H1 (cell line): ENCODE measurements at regions not wholly inside any gene's neighbourhood (a gene's known extent, or its start where the extent isn't known, plus 50 kb on each side); places are given as distances from the start of the nearest gene placed in this dataset.

Experiments
- CTCF ChIA-PET: fragments of 300-600 bp; sonication (Branson Sonifier 250); formaldehyde crosslinking; loops from one replicate; lab custom pipeline; 2021; ENCODE audit not compliant: partially characterized antibody; lab: Charles Lee
- POLR2A ChIA-PET: fragments of 300-600 bp; sonication (Branson Sonifier 250); formaldehyde crosslinking; loops from one replicate; lab custom pipeline; 2021; ENCODE audit warnings: inconsistent platforms; ENCODE audit not compliant: partially characterized antibody; lab: Charles Lee
- DNase-seq, 2 experiments: peaks; one replicate each; pipeline versions ENCODE4 v3.0.0 to v3.0.0-alpha.2; 2010 to 2022; ENCODE audit warnings: low spot score in 2 of 2, low read depth in 1 of 2, mixed read lengths in 1 of 2
- FAIRE-seq: peaks from 2 replicates; lab custom pipeline; 2011; peaks lifted over from hg19 to GRCh38; lab: Jason Lieb, UNC
- H2AFZ ChIP-seq: 2 replicates; pipeline ENCODE4 v1.8.1; 2012; ENCODE audit warnings: low read length, inconsistent platforms
- H2AK5ac ChIP-seq: 2 replicates; pipeline ENCODE4 v1.6.1; 2013; ENCODE audit warnings: low read depth, low read length
- H2BK120ac ChIP-seq: replicated peaks from 2 replicates; pipeline ENCODE3; 2013; ENCODE audit warnings: low read depth, low read length, inconsistent platforms
- H2BK12ac ChIP-seq: 2 replicates; pipeline ENCODE4 v1.6.1; 2013; ENCODE audit warnings: low read depth, low read length
- H2BK15ac ChIP-seq: 2 replicates; pipeline ENCODE4 v1.6.1; 2013; ENCODE audit warnings: low read length
- H2BK20ac ChIP-seq: 2 replicates; pipeline ENCODE4 v1.6.1; 2013; ENCODE audit warnings: low read length
- H2BK5ac ChIP-seq: 2 replicates; pipeline ENCODE4 v1.6.1; 2013; ENCODE audit warnings: low read depth, low read length
- H3K14ac ChIP-seq: 2 replicates; pipeline ENCODE4 v1.6.1; 2013; ENCODE audit warnings: inconsistent platforms; ENCODE audit not compliant: insufficient read length
- H3K18ac ChIP-seq: 2 replicates; pipeline ENCODE4 v1.6.1; 2013; ENCODE audit warnings: low read length; ENCODE audit errors: extremely low read depth
- H3K23ac ChIP-seq: 2 replicates; pipeline ENCODE4 v1.6.1; 2013; ENCODE audit warnings: inconsistent platforms; ENCODE audit not compliant: insufficient read length
- H3K23me2 ChIP-seq: 2 replicates; pipeline ENCODE4 v1.6.1; 2013; ENCODE audit warnings: low read depth, low read length
- H3K27ac ChIP-seq: 2 replicates; pipeline ENCODE4 v1.6.1; 2011; ENCODE audit warnings: low read depth, low read length, inconsistent platforms
- H3K27me3 ChIP-seq, 4 experiments: replicated peaks in 1 of 4; 1 replicate in 1 of 4; 2 replicates in 3 of 4; pipeline versions ENCODE4 v1.6.1 to v1.8.1; 2011 to 2013; ENCODE audit warnings: low read length in 3 of 4, mild to moderate bottlenecking in 3 of 4, inconsistent platforms in 2 of 4, mixed read lengths in 2 of 4, moderate library complexity in 1 of 4; ENCODE audit not compliant: control insufficient read depth in 3 of 4, insufficient read depth in 3 of 4; ENCODE audit errors: extremely low read depth in 1 of 4
- H3K36me3 ChIP-seq, 4 experiments: 2 replicates each; pipeline versions ENCODE4 v1.6.1 to v1.8.1; 2011 to 2013; ENCODE audit warnings: mild to moderate bottlenecking in 4 of 4, low read length in 3 of 4, moderate library complexity in 2 of 4, control low read depth in 1 of 4, inconsistent platforms in 1 of 4; ENCODE audit not compliant: insufficient read depth in 4 of 4, control insufficient read depth in 2 of 4
- H3K4ac ChIP-seq: replicated peaks from 2 replicates; pipeline ENCODE3; 2013; ENCODE audit warnings: low read length, low read depth, mixed read lengths, inconsistent platforms; ENCODE audit not compliant: insufficient read length
- H3K4me1 ChIP-seq, 4 experiments: replicated peaks in 1 of 4; 1 replicate in 1 of 4; 2 replicates in 3 of 4; pipeline versions ENCODE4 v1.6.1 to v1.8.1; 2011 to 2013; ENCODE audit warnings: low read length in 3 of 4, inconsistent platforms in 2 of 4, mixed read lengths in 1 of 4; ENCODE audit not compliant: insufficient read depth in 4 of 4, control insufficient read depth in 3 of 4
- H3K4me2 ChIP-seq, 2 experiments: 2 replicates each; pipeline versions ENCODE4 v1.6.1 to v1.8.1; 2011 to 2013; ENCODE audit warnings: low read depth in 2 of 2, low read length in 2 of 2, control low read depth in 1 of 2, inconsistent platforms in 1 of 2, mild to moderate bottlenecking in 1 of 2; ENCODE audit not compliant: insufficient read depth in 1 of 2
- H3K4me3 ChIP-seq, 4 experiments: fragments of 200-600, 300-600 bp in 1 of 4; sonication (generic), shearing (Covaris generic), sonication (Bioruptor Twin) in 1 of 4; 2 replicates each; pipeline versions ENCODE4 v1.5.1 to v1.8.1; 2011 to 2016; ENCODE audit warnings: low read length in 4 of 4, low read depth in 3 of 4, control low read depth in 2 of 4, inconsistent platforms in 2 of 4, mild to moderate bottlenecking in 2 of 4, mixed read lengths in 1 of 4, moderate library complexity in 1 of 4; ENCODE audit not compliant: insufficient read depth in 2 of 4; ENCODE audit errors: extremely low read depth in 1 of 4
- H3K56ac ChIP-seq: replicated peaks from 2 replicates; pipeline ENCODE3; 2013; ENCODE audit warnings: low read depth, mild to moderate bottlenecking, mixed read lengths, low read length, inconsistent platforms; ENCODE audit not compliant: insufficient read length
- H3K79me1 ChIP-seq: 2 replicates; pipeline ENCODE4 v1.6.1; 2013; ENCODE audit warnings: low read depth, low read length, control low read depth
- H3K79me2 ChIP-seq, 2 experiments: 2 replicates each; pipeline versions ENCODE4 v1.6.1 to v1.8.1; 2012 to 2013; ENCODE audit warnings: low read length in 2 of 2, mild to moderate bottlenecking in 2 of 2, inconsistent platforms in 1 of 2; ENCODE audit not compliant: insufficient read depth in 2 of 2, control insufficient read depth in 1 of 2
- H3K9ac ChIP-seq, 4 experiments: replicated peaks in 1 of 4; 1 replicate in 1 of 4; 2 replicates in 3 of 4; pipeline versions ENCODE4 v1.6.1 to v1.8.1; 2011 to 2013; ENCODE audit warnings: low read depth in 3 of 4, low read length in 3 of 4, control low read depth in 2 of 4, mild to moderate bottlenecking in 2 of 4, moderate library complexity in 2 of 4, inconsistent platforms in 1 of 4; ENCODE audit errors: extremely low read depth in 1 of 4
- H3K9me3 ChIP-seq, 2 experiments: 2 replicates each; pipeline versions ENCODE4 v1.6.1 to v1.8.1; 2012 to 2013; ENCODE audit warnings: mild to moderate bottlenecking in 2 of 2, moderate library complexity in 2 of 2, control low read depth in 1 of 2, inconsistent platforms in 1 of 2, low read depth in 1 of 2, low read length in 1 of 2, mixed read lengths in 1 of 2; ENCODE audit not compliant: insufficient read depth in 2 of 2
- H4K20me1 ChIP-seq, 2 experiments: replicated peaks in 1 of 2; 2 replicates each; pipeline versions ENCODE3 to v1.8.1; 2011 to 2013; ENCODE audit warnings: inconsistent platforms in 2 of 2, low read length in 2 of 2, mild to moderate bottlenecking in 1 of 2; ENCODE audit not compliant: insufficient read depth in 2 of 2, control insufficient read depth in 1 of 2
- H4K5ac ChIP-seq: 2 replicates; pipeline ENCODE4 v1.6.1; 2013; ENCODE audit warnings: low read length, low read depth, mixed read lengths, inconsistent platforms; ENCODE audit not compliant: insufficient read length
- H4K8ac ChIP-seq: 2 replicates; pipeline ENCODE4 v1.8.0; 2013; ENCODE audit warnings: mild to moderate bottlenecking, moderate library complexity, low read length, inconsistent platforms; ENCODE audit not compliant: insufficient read depth; ENCODE audit errors: extremely low read depth
- H4K91ac ChIP-seq: replicated peaks from 2 replicates; pipeline ENCODE3; 2013; ENCODE audit warnings: low read length, mixed read lengths, inconsistent platforms; ENCODE audit not compliant: insufficient read length
- BCL11A ChIP-seq, 2 experiments: IDR thresholded peaks; one replicate each; pipeline ENCODE4 v1.6.1; 2011; ENCODE audit warnings: low read depth in 2 of 2, low read length in 2 of 2, mild to moderate bottlenecking in 2 of 2
- EGR1 ChIP-seq: IDR thresholded peaks from 2 replicates; pipeline ENCODE4 v1.6.1; 2011; ENCODE audit warnings: low read depth, low read length, borderline replicate concordance
- JUND ChIP-seq: IDR thresholded peaks from 2 replicates; pipeline ENCODE4 v1.6.1; 2011; ENCODE audit warnings: mild to moderate bottlenecking, improper control_type of control experiment, low read length
- NRF1 ChIP-seq: IDR thresholded peaks from 2 replicates; pipeline ENCODE4 v1.6.1; 2011; ENCODE audit warnings: mild to moderate bottlenecking, low read depth, low read length, improper control_type of control experiment
- PHF8 ChIP-seq: fragments of 200-600 bp; sonication (generic); conservative IDR thresholded peaks from 2 replicates; pipeline ENCODE4 v1.7.1; 2012; ENCODE audit warnings: low read depth, mild to moderate bottlenecking, inconsistent platforms, low read length, moderate library complexity
- POLR2A ChIP-seq, 2 experiments: IDR thresholded peaks; 1 replicate in 1 of 2; 2 replicates in 1 of 2; pipeline ENCODE4 v1.6.1; 2011; ENCODE audit warnings: low read depth in 2 of 2, low read length in 2 of 2, mild to moderate bottlenecking in 2 of 2; ENCODE audit errors: control extremely low read depth in 1 of 2
- RBBP5 ChIP-seq: IDR thresholded peaks from 2 replicates; pipeline ENCODE4 v1.7.1; 2012; ENCODE audit warnings: low read depth, mild to moderate bottlenecking, inconsistent platforms, low read length, moderate library complexity, borderline replicate concordance
- SAP30 ChIP-seq: fragments of 300-600 bp; sonication (generic); IDR thresholded peaks from 2 replicates; pipeline ENCODE4 v1.7.1; 2012; ENCODE audit warnings: low read length, moderate library complexity, mild to moderate bottlenecking, inconsistent platforms; ENCODE audit not compliant: insufficient read depth, insufficient replicate concordance
- SP2 ChIP-seq: IDR thresholded peaks from 2 replicates; pipeline ENCODE4 v1.6.1; 2012; ENCODE audit warnings: mild to moderate bottlenecking, low read length, inconsistent platforms
- SRF ChIP-seq: IDR thresholded peaks from 2 replicates; pipeline ENCODE4 v1.6.1; 2011; ENCODE audit warnings: mild to moderate bottlenecking, low read depth, low read length, moderate library complexity
- TBP ChIP-seq: IDR thresholded peaks from 2 replicates; pipeline ENCODE4 v1.6.1; 2011; ENCODE audit warnings: low read depth, low read length, improper control_type of control experiment
- WGBS, 2 experiments: shearing (Covaris generic) in 1 of 2; methylation state at CpG; one replicate each; pipeline versions ENCODE4 v1.1.6 to v1.1.7; 2013 to 2015; ENCODE audit warnings: low lambda C conversion rate in 2 of 2, mixed read lengths in 2 of 2, inconsistent platforms in 1 of 2, low coverage in 1 of 2, missing lambda C conversion rate in 1 of 2; ENCODE audit not compliant: insufficient replicate concordance in 2 of 2, insufficient coverage in 1 of 2, insufficient read length in 1 of 2; ENCODE audit errors: extremely low coverage in 1 of 2, missing lambda C conversion rate in 1 of 2; 5-methylcytosine and 5-hydroxymethylcytosine counted together
- TF ChIP-seq, protein P1 (sequence below): IDR thresholded peaks from 2 replicates; pipeline ENCODE4 v1.6.1; 2012; ENCODE audit warnings: low read length, inconsistent platforms

GRCh38 chr6:142510211-142510610 is 208.4 kb downstream of the ADGRG6 start:
- H3K23me2 ChIP-seq, result no peaks in the 10 kb centered on the region
- no peak overlapping the region for H3K4me2 ChIP-seq
- POLR2A ChIA-PET, result interaction anchor here (1.2 kb wide), 1 partner anchor 1027 kb away, joined by 3 read pairs; no protein-coding TSS in a partner anchor
- no peak overlapping the region for H2BK120ac ChIP-seq
- no peak overlapping the region for H3K9ac ChIP-seq
- no peak overlapping the region for H2BK12ac ChIP-seq
- H4K8ac ChIP-seq, result no peak overlapping the region
- H3K14ac ChIP-seq, result no peak overlapping the region
- H3K23ac ChIP-seq, result no peak overlapping the region
- H3K27ac ChIP-seq, result no peak overlapping the region
- H3K27me3 ChIP-seq, result no peaks in the 10 kb centered on the region
- no peak overlapping the region for H2AK5ac ChIP-seq
- H3K18ac ChIP-seq, result no peak overlapping the region
- no peaks in the 10 kb centered on the region for H3K9me3 ChIP-seq
- FAIRE-seq (no peak), DNase-seq (no peak)
- no peak overlapping the region for H3K4ac ChIP-seq
- 0 out of 2 replicates have a peak overlapping the region, but pooled peaks have one; percentile 73 for H2AFZ ChIP-seq
- H3K56ac ChIP-seq, result no peak overlapping the region
- no peaks in the 10 kb centered on the region for H3K4me1 ChIP-seq
- no peak overlapping the region for H4K91ac ChIP-seq
- no peaks in the 10 kb centered on the region for H4K20me1 ChIP-seq
- H2BK15ac ChIP-seq, result no peak overlapping the region
- no peak overlapping the region for H2BK20ac ChIP-seq
- WGBS, 2 experiments, result 92% methylated on average over 3 of the region's 3 CpGs; no CpG with 5 or more reads in 1 of the 2 experiments
- CTCF ChIA-PET, result interaction anchor here (0.6 to 1.2 kb wide), 3 partner anchors 28 to 41 kb away, joined by 3 to 4 read pairs (median 3); no protein-coding TSS in a partner anchor
- no peak overlapping the region for H3K4me3 ChIP-seq
- no peaks in the 10 kb centered on the region for H3K36me3 ChIP-seq
- H2BK5ac ChIP-seq, result no peak overlapping the region
- no peak overlapping the region for H4K5ac ChIP-seq
- H3K79me1 ChIP-seq, result no peaks in the 10 kb centered on the region
- no peaks in the 10 kb centered on the region for H3K79me2 ChIP-seq
- TF ChIP-seq SRF (no peak), TBP (no peak), SAP30 (no peak), NRF1 (no peak), RBBP5 (no peak), POLR2A (IDR thresholded peaks at IDR 0.05; ENCODE audit: control extremely low read depth in 1 of 2, low read depth in 2 of 2, low read length in 2 of 2) (no peak), SP2 (no peak), BCL11A (IDR thresholded peaks at IDR 0.05; ENCODE audit: low read depth in 2 of 2, low read length in 2 of 2) (no peak), PHF8 (no peak), JUND (no peak), EGR1 (no peak)
- TF ChIP-seq, protein P1, sequence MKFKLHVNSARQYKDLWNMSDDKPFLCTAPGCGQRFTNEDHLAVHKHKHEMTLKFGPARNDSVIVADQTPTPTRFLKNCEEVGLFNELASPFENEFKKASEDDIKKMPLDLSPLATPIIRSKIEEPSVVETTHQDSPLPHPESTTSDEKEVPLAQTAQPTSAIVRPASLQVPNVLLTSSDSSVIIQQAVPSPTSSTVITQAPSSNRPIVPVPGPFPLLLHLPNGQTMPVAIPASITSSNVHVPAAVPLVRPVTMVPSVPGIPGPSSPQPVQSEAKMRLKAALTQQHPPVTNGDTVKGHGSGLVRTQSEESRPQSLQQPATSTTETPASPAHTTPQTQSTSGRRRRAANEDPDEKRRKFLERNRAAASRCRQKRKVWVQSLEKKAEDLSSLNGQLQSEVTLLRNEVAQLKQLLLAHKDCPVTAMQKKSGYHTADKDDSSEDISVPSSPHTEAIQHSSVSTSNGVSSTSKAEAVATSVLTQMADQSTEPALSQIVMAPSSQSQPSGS, result no peak
